ENCODE measurements at regions not wholly inside any gene's neighbourhood (a gene's known extent, or its start where the extent isn't known, plus 50 kb on each side); places are given as distances from the start of the nearest gene placed in this dataset.

GRCh38 chr16:79677799-79678530, 77.4 kb upstream of the MAF start:
- Histone ChIP-seq H3K27me3 (ENCODE audit: low read depth, low read length) (no peaks in the 10 kb centered on the region), H3K27ac (ENCODE audit: low read length) (no peak overlapping the region), H3K4me1 (ENCODE audit: control insufficient read depth in 1 of 2, insufficient read depth in 2 of 2, low read length in 2 of 2) (no peaks in the 10 kb centered on the region), H3K9me3 (ENCODE audit: control insufficient read depth in 1 of 2, low read length in 2 of 2) (no peaks in the 10 kb centered on the region), H3K36me3 (ENCODE audit: control insufficient read depth in 1 of 2, insufficient read depth in 2 of 2, low read length in 2 of 2) (no peaks in the 10 kb centered on the region), H3K4me3 (ENCODE audit: low read depth in 1 of 2, low read length in 2 of 2) (no peak overlapping the region)

- no peak overlapping the region for H3K27ac ChIP-seq (ENCODE audit: low read length)
- no peaks in the 10 kb centered on the region for H3K4me1 ChIP-seq (ENCODE audit: control insufficient read depth in 1 of 2, insufficient read depth in 2 of 2, low read length in 2 of 2)
- H3K36me3 ChIP-seq (ENCODE audit: control insufficient read depth in 1 of 2, insufficient read depth in 2 of 2, low read length in 2 of 2): no peaks in the 10 kb centered on the region
Observed at GRCh38 chr16:79673635-79674034, 73.1 kb upstream of the MAF start.

GRCh38 chr16:79672524-79672923, 72.0 kb upstream of the MAF start:
- peaks cover 0 to 4% of the 10 kb centered on the region in 2 donors for H3K9me3 ChIP-seq (ENCODE audit: control insufficient read depth in 1 of 2, low read length in 2 of 2)
- H3K36me3 ChIP-seq (ENCODE audit: control insufficient read depth in 1 of 2, insufficient read depth in 2 of 2, low read length in 2 of 2): no peaks in the 10 kb centered on the region
- H3K27me3 ChIP-seq (ENCODE audit: low read depth, low read length): no peaks in the 10 kb centered on the region
- no peaks in the 10 kb centered on the region for H3K4me1 ChIP-seq (ENCODE audit: control insufficient read depth in 1 of 2, insufficient read depth in 2 of 2, low read length in 2 of 2)
- H3K27ac ChIP-seq (ENCODE audit: low read length): no peak overlapping the region
- H3K4me3 ChIP-seq (ENCODE audit: low read depth in 1 of 2, low read length in 2 of 2): no peak overlapping the region

More at GRCh38 chr16:79673635-79674034, 73.1 kb upstream of the MAF start:
- H3K9me3 ChIP-seq (ENCODE audit: control insufficient read depth in 1 of 2, low read length in 2 of 2): peaks cover 0 to 4% of the 10 kb centered on the region in 2 donors
- no peaks in the 10 kb centered on the region for H3K27me3 ChIP-seq (ENCODE audit: low read depth, low read length)
- no peak overlapping the region for H3K4me3 ChIP-seq (ENCODE audit: low read depth in 1 of 2, low read length in 2 of 2)

GRCh38 chr16:79668502-79668901, 68.0 kb upstream of the MAF start:
- peaks cover 0 to 4% of the 10 kb centered on the region in 2 donors for H3K9me3 ChIP-seq (ENCODE audit: control insufficient read depth in 1 of 2, low read length in 2 of 2)
- H3K4me3 ChIP-seq (ENCODE audit: low read depth in 1 of 2, low read length in 2 of 2): no peak overlapping the region
- H3K36me3 ChIP-seq (ENCODE audit: control insufficient read depth in 1 of 2, insufficient read depth in 2 of 2, low read length in 2 of 2): no peaks in the 10 kb centered on the region
- no peak overlapping the region for H3K27ac ChIP-seq (ENCODE audit: low read length)
- no peaks in the 10 kb centered on the region for H3K4me1 ChIP-seq (ENCODE audit: control insufficient read depth in 1 of 2, insufficient read depth in 2 of 2, low read length in 2 of 2)
- H3K27me3 ChIP-seq (ENCODE audit: low read depth, low read length): no peaks in the 10 kb centered on the region

- no peaks in the 10 kb centered on the region for H3K36me3 ChIP-seq (ENCODE audit: control insufficient read depth in 1 of 2, insufficient read depth in 2 of 2, low read length in 2 of 2)
Observed at GRCh38 chr16:79665970-79666369, 65.4 kb upstream of the MAF start.

GRCh38 chr16:79664407-79664806, 63.9 kb upstream of the MAF start:
- Histone ChIP-seq H3K27ac (ENCODE audit: low read length) (no peak overlapping the region), H3K4me1 (ENCODE audit: control insufficient read depth in 1 of 2, insufficient read depth in 2 of 2, low read length in 2 of 2) (no peaks in the 10 kb centered on the region), H3K27me3 (ENCODE audit: low read depth, low read length) (no peaks in the 10 kb centered on the region), H3K36me3 (ENCODE audit: control insufficient read depth in 1 of 2, insufficient read depth in 2 of 2, low read length in 2 of 2) (no peaks in the 10 kb centered on the region), H3K9me3 (ENCODE audit: control insufficient read depth in 1 of 2, low read length in 2 of 2) (peaks cover 0 to 4% of the 10 kb centered on the region in 2 donors), H3K4me3 (ENCODE audit: low read depth in 1 of 2, low read length in 2 of 2) (no peak overlapping the region)

More at GRCh38 chr16:79665970-79666369, 65.4 kb upstream of the MAF start:
- Histone ChIP-seq H3K27ac (ENCODE audit: low read length) (no peak overlapping the region), H3K4me3 (ENCODE audit: low read depth in 1 of 2, low read length in 2 of 2) (no peak overlapping the region), H3K27me3 (ENCODE audit: low read depth, low read length) (no peaks in the 10 kb centered on the region), H3K9me3 (ENCODE audit: control insufficient read depth in 1 of 2, low read length in 2 of 2) (peaks cover 0 to 4% of the 10 kb centered on the region in 2 donors), H3K4me1 (ENCODE audit: control insufficient read depth in 1 of 2, insufficient read depth in 2 of 2, low read length in 2 of 2) (no peaks in the 10 kb centered on the region)

GRCh38 chr16:79662669-79663313, 62.3 kb upstream of the MAF start:
- Histone ChIP-seq H3K9me3 (ENCODE audit: control insufficient read depth in 1 of 2, low read length in 2 of 2) (no peaks in the 10 kb centered on the region), H3K27me3 (ENCODE audit: low read depth, low read length) (no peaks in the 10 kb centered on the region), H3K4me3 (ENCODE audit: low read depth in 1 of 2, low read length in 2 of 2) (no peak overlapping the region), H3K27ac (ENCODE audit: low read length) (no peak overlapping the region), H3K4me1 (ENCODE audit: control insufficient read depth in 1 of 2, insufficient read depth in 2 of 2, low read length in 2 of 2) (no peaks in the 10 kb centered on the region), H3K36me3 (ENCODE audit: control insufficient read depth in 1 of 2, insufficient read depth in 2 of 2, low read length in 2 of 2) (no peaks in the 10 kb centered on the region)

GRCh38 chr16:79662122-79662521, 61.6 kb upstream of the MAF start:
- H3K27me3 ChIP-seq (ENCODE audit: low read depth, low read length): no peaks in the 10 kb centered on the region
- no peak overlapping the region for H3K4me3 ChIP-seq (ENCODE audit: low read depth in 1 of 2, low read length in 2 of 2)
- no peaks in the 10 kb centered on the region for H3K9me3 ChIP-seq (ENCODE audit: control insufficient read depth in 1 of 2, low read length in 2 of 2)
- H3K4me1 ChIP-seq (ENCODE audit: control insufficient read depth in 1 of 2, insufficient read depth in 2 of 2, low read length in 2 of 2): no peaks in the 10 kb centered on the region
- no peaks in the 10 kb centered on the region for H3K36me3 ChIP-seq (ENCODE audit: control insufficient read depth in 1 of 2, insufficient read depth in 2 of 2, low read length in 2 of 2)
- H3K27ac ChIP-seq (ENCODE audit: low read length): no peak overlapping the region

- H3K4me1 ChIP-seq (ENCODE audit: control insufficient read depth in 1 of 2, insufficient read depth in 2 of 2, low read length in 2 of 2): no peaks in the 10 kb centered on the region
- no peaks in the 10 kb centered on the region for H3K36me3 ChIP-seq (ENCODE audit: control insufficient read depth in 1 of 2, insufficient read depth in 2 of 2, low read length in 2 of 2)
- H3K4me3 ChIP-seq (ENCODE audit: low read depth in 1 of 2, low read length in 2 of 2): no peak overlapping the region
- H3K9me3 ChIP-seq (ENCODE audit: control insufficient read depth in 1 of 2, low read length in 2 of 2): no peaks in the 10 kb centered on the region
- no peak overlapping the region for H3K27ac ChIP-seq (ENCODE audit: low read length)
- H3K27me3 ChIP-seq (ENCODE audit: low read depth, low read length): no peaks in the 10 kb centered on the region
Observed at GRCh38 chr16:79661578-79661977, 61.0 kb upstream of the MAF start.

GRCh38 chr16:79659344-79659743, 58.8 kb upstream of the MAF start:
- no peak overlapping the region for H3K27ac ChIP-seq (ENCODE audit: low read length)
- no peak overlapping the region for H3K4me3 ChIP-seq (ENCODE audit: low read depth in 1 of 2, low read length in 2 of 2)
- H3K27me3 ChIP-seq (ENCODE audit: low read depth, low read length): no peaks in the 10 kb centered on the region
- H3K9me3 ChIP-seq (ENCODE audit: control insufficient read depth in 1 of 2, low read length in 2 of 2): no peaks in the 10 kb centered on the region
- no peaks in the 10 kb centered on the region for H3K4me1 ChIP-seq (ENCODE audit: control insufficient read depth in 1 of 2, insufficient read depth in 2 of 2, low read length in 2 of 2)
- H3K36me3 ChIP-seq (ENCODE audit: control insufficient read depth in 1 of 2, insufficient read depth in 2 of 2, low read length in 2 of 2): no peaks in the 10 kb centered on the region

- Histone ChIP-seq H3K4me3 (ENCODE audit: low read depth in 1 of 2, low read length in 2 of 2) (no peak overlapping the region), H3K9me3 (ENCODE audit: control insufficient read depth in 1 of 2, low read length in 2 of 2) (no peaks in the 10 kb centered on the region), H3K4me1 (ENCODE audit: control insufficient read depth in 1 of 2, insufficient read depth in 2 of 2, low read length in 2 of 2) (peaks cover 0 to 4% of the 10 kb centered on the region in 2 donors), H3K27ac (ENCODE audit: low read length) (no peak overlapping the region), H3K36me3 (ENCODE audit: control insufficient read depth in 1 of 2, insufficient read depth in 2 of 2, low read length in 2 of 2) (no peaks in the 10 kb centered on the region), H3K27me3 (ENCODE audit: low read depth, low read length) (no peaks in the 10 kb centered on the region)
Observed at GRCh38 chr16:79658301-79659033, 57.9 kb upstream of the MAF start.

Data from muscle layer of duodenum (tissue), 2 donors.